Fibroblast of lung (primary cell): ENCODE measurements at regions not wholly inside any gene's neighbourhood (a gene's known extent, or its start where the extent isn't known, plus 50 kb on each side); places are given as distances from the start of the nearest gene placed in this dataset.

Source experiments
- CTCF ChIP-seq, 2 donors: IDR thresholded peaks in 1 of 2; conservative IDR thresholded peaks in 1 of 2; 1 replicate in 1 of 2; 2 replicates in 1 of 2; pipeline ENCODE4 v1.5.1; 2011 to 2012; ENCODE audit warnings: low read length in 2 of 2, control low read depth in 1 of 2, inconsistent platforms in 1 of 2, low read depth in 1 of 2, mild to moderate bottlenecking in 1 of 2
- EZH2 ChIP-seq: IDR thresholded peaks from 2 replicates; pipeline ENCODE4 v1.5.1; 2012; ENCODE audit warnings: low read length, control low read depth, mild to moderate bottlenecking; ENCODE audit errors: missing control alignments

- TF ChIP-seq CTCF (conservative IDR thresholded peaks at IDR 0.05 in 1 of 2, IDR thresholded peaks at IDR 0.05 in 1 of 2; ENCODE audit: low read depth in 1 of 2, low read length in 2 of 2) (no peak), EZH2 (no peak)
Measured at GRCh38 chr14:98374136-98374535, 897.9 kb downstream of the BCL11B start.
